ENCODE measurements at regions not wholly inside any gene's neighbourhood (a gene's known extent, or its start where the extent isn't known, plus 50 kb on each side); places are given as distances from the start of the nearest gene placed in this dataset.
A peak's percentile ranks its signal among the peaks of the same experiment; 100 is the strongest.

DNA sequence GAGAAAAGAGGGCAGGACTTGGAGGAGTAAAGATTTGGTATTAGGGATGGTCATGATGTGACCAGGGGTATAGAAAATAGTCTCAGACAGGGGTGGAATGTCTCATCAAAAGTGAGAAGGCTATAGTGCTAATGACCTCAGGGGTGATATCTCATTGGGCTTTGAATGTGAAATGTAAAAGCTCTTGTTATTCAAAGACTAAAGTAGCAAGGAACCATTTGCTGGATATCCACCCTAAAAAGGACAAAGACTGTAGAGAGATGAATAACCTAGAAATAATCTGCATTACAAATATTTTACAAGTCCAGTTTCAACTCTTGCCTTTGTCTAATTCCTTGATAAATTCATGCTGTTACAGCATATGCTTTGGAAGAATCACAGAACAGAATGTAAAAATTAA lies 224.4 kb downstream of the ICOS start:
- ATAC-seq (no peak), DNase-seq (ENCODE audit: low spot score) (no peak)
- Mint-ChIP-seq H3K4me1 (peaks cover 4% of the 10 kb centered on the region; the same call in 2 of the 3 replicates), H3K9me3 (peaks cover 6% of the 10 kb centered on the region; the same call in 2 of the 3 replicates), H3K4me3 (no peak overlapping the region), H3K27me3 (ENCODE audit: insufficient read depth, low read depth, poor library complexity) (peaks cover 1% of the 10 kb centered on the region), H3K27ac (peak overlapping the region; percentile 8; the same call in 1 of the 2 replicates), H3K36me3 (ENCODE audit: low read depth) (peaks cover 9% of the 10 kb centered on the region)
- no peak for TF ChIP-seq POLR2AphosphoS5 (IDR thresholded peaks at IDR 0.05; ENCODE audit: low read depth)
- TF ChIP-seq ZNF114 (CRISPR knock-in tag; IDR thresholded peaks at IDR 0.05), result no peak
- no peak for TF ChIP-seq NANOG (IDR thresholded peaks at IDR 0.05; ENCODE audit: borderline replicate concordance)
- TF ChIP-seq REST (IDR thresholded peaks at IDR 0.05; ENCODE audit: unreplicated experiment), result no peak
- TF ChIP-seq EZH2 (IDR thresholded peaks at IDR 0.05; ENCODE audit: low read depth, unreplicated experiment), result no peak
- TF ChIP-seq, protein P1, sequence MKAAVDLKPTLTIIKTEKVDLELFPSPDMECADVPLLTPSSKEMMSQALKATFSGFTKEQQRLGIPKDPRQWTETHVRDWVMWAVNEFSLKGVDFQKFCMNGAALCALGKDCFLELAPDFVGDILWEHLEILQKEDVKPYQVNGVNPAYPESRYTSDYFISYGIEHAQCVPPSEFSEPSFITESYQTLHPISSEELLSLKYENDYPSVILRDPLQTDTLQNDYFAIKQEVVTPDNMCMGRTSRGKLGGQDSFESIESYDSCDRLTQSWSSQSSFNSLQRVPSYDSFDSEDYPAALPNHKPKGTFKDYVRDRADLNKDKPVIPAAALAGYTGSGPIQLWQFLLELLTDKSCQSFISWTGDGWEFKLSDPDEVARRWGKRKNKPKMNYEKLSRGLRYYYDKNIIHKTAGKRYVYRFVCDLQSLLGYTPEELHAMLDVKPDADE (IDR thresholded peaks at IDR 0.05), result no peak
- TF ChIP-seq JUNB (IDR thresholded peaks at IDR 0.05; ENCODE audit: unreplicated experiment), result no peak
- TF ChIP-seq STAT1 (IDR thresholded peaks at IDR 0.05; ENCODE audit: unreplicated experiment), result no peak
- Histone ChIP-seq H4K20me1 (replicated peaks; ENCODE audit: insufficient read depth) (no peaks in the 10 kb centered on the region), H3K4me1 (ENCODE audit: insufficient read depth) (peaks cover 12% of the 10 kb centered on the region; the same call in 1 of the 2 replicates), H3K9me2 (ENCODE audit: insufficient read depth) (no peaks in the 10 kb centered on the region), H3K79me2 (replicated peaks; ENCODE audit: insufficient read depth) (no peaks in the 10 kb centered on the region), H3K27ac (ENCODE audit: low read depth) (no peak overlapping the region), H2AFZ (no peak overlapping the region), H3K4me3 (no peak overlapping the region), H3F3A (replicated peaks; ENCODE audit: low read depth) (no peaks in the 10 kb centered on the region), H3K4me2 (no peak overlapping the region), H3K27me3 (ENCODE audit: insufficient read depth) (no peaks in the 10 kb centered on the region), H3K36me3 (ENCODE audit: insufficient read depth) (no peaks in the 10 kb centered on the region)

- Histone ChIP-seq H2AFZ (no peak overlapping the region), H3K27ac (ENCODE audit: low read depth) (no peak overlapping the region), H3K4me2 (no peak overlapping the region), H3K9me2 (ENCODE audit: insufficient read depth) (no peaks in the 10 kb centered on the region), H3K4me1 (ENCODE audit: insufficient read depth) (peaks cover 12% of the 10 kb centered on the region; the same call in 1 of the 2 replicates), H3K36me3 (ENCODE audit: insufficient read depth) (no peaks in the 10 kb centered on the region), H3F3A (replicated peaks; ENCODE audit: low read depth) (no peaks in the 10 kb centered on the region), H3K4me3 (no peak overlapping the region), H3K27me3 (ENCODE audit: insufficient read depth) (no peaks in the 10 kb centered on the region), H3K79me2 (replicated peaks; ENCODE audit: insufficient read depth) (no peaks in the 10 kb centered on the region), H4K20me1 (replicated peaks; ENCODE audit: insufficient read depth) (no peaks in the 10 kb centered on the region)
- no peak overlapping the region for H3K4me3 Mint-ChIP-seq
- H3K9me3 Mint-ChIP-seq, result peaks cover 6% of the 10 kb centered on the region; the same call in 2 of the 3 replicates
- no peak for DNase-seq (ENCODE audit: low spot score)
- H3K36me3 Mint-ChIP-seq (ENCODE audit: low read depth), result peaks cover 6% of the 10 kb centered on the region
- peaks cover 4% of the 10 kb centered on the region; the same call in 2 of the 3 replicates for H3K4me1 Mint-ChIP-seq
- TF ChIP-seq, protein P1 (IDR thresholded peaks at IDR 0.05), result no peak
- no peak for TF ChIP-seq JUNB (IDR thresholded peaks at IDR 0.05; ENCODE audit: unreplicated experiment)
- no peak for TF ChIP-seq REST (IDR thresholded peaks at IDR 0.05; ENCODE audit: unreplicated experiment)
- TF ChIP-seq CREB1 (CRISPR knock-in tag; IDR thresholded peaks at IDR 0.05; ENCODE audit: low read depth), result no peak
- TF ChIP-seq POLR2AphosphoS5 (IDR thresholded peaks at IDR 0.05; ENCODE audit: low read depth), result no peak
- TF ChIP-seq EZH2 (IDR thresholded peaks at IDR 0.05; ENCODE audit: low read depth, unreplicated experiment), result no peak
- no peak for TF ChIP-seq ZNF331 (CRISPR knock-in tag; IDR thresholded peaks at IDR 0.05; ENCODE audit: low read depth)
- TF ChIP-seq ZNF114 (CRISPR knock-in tag; IDR thresholded peaks at IDR 0.05), result no peak
- H3K27ac Mint-ChIP-seq, result no peak overlapping the region
- ATAC-seq, result no peak
- peaks cover 1% of the 10 kb centered on the region for H3K27me3 Mint-ChIP-seq (ENCODE audit: insufficient read depth, low read depth, poor library complexity)
Observed at GRCh38 chr2:204161886-204162285, 225.3 kb downstream of the ICOS start.

All from GM23338 (cell line).